PC-9 (cell line): ENCODE measurements at regions not wholly inside any gene's neighbourhood (a gene's known extent, or its start where the extent isn't known, plus 50 kb on each side); places are given as distances from the start of the nearest gene placed in this dataset.

Experiments used
- BruUV-seq: library from RNA; stranded (reverse); fragments of 400-500 nt; replicated peaks from 2 replicates; lab custom pipeline; 2021; lab: Mats Ljungman, UMichigan
- CTCF ChIA-PET: fragments of 300-600 bp; sonication (Branson Sonifier 250); formaldehyde crosslinking; loops from one replicate; lab custom pipeline; 2022; ENCODE audit warnings: antibody characterized with exemption; lab: Charles Lee
- POLR2A ChIA-PET: fragments of 300-600 bp; sonication (Branson Sonifier 250); formaldehyde crosslinking; loops from one replicate; lab custom pipeline; 2022; ENCODE audit warnings: antibody characterized with exemption; ENCODE audit not compliant: unreplicated experiment; lab: Charles Lee
- DNase-seq, 2 experiments: peaks; one replicate each; pipeline versions ENCODE4 v3.0.0 to v3.0.0-alpha.2; 2015 to 2022; ENCODE audit warnings: mixed read lengths in 1 of 2
- H2AFZ ChIP-seq: fragments of 200-600 bp; sonication (generic); 2 replicates; pipeline ENCODE4 v1.8.1; 2017; ENCODE audit warnings: antibody characterized with exemption
- H3F3A ChIP-seq: fragments of 200-600 bp; sonication (generic); 2 replicates; pipeline ENCODE4 v1.8.1; 2017; ENCODE audit warnings: antibody characterized with exemption, mild to moderate bottlenecking, low read depth; ENCODE audit not compliant: insufficient read depth
- H3K27ac ChIP-seq: fragments of 200-600 bp; sonication (generic); 2 replicates; pipeline ENCODE4 v1.6.1; 2016; ENCODE audit warnings: mixed run types
- H3K27me3 ChIP-seq: fragments of 200-600 bp; sonication (generic); 2 replicates; pipeline ENCODE4 v1.6.1; 2016; ENCODE audit warnings: low read depth, mixed run types; ENCODE audit not compliant: insufficient read depth
- H3K36me3 ChIP-seq: fragments of 200-600 bp; sonication (generic); 2 replicates; pipeline ENCODE4 v1.6.1; 2016; ENCODE audit warnings: low read depth, mixed run types
- H3K4me1 ChIP-seq: fragments of 200-600 bp; sonication (generic); replicated peaks from 2 replicates; pipeline ENCODE4 v1.6.1; 2016; ENCODE audit warnings: mixed run types; ENCODE audit not compliant: insufficient read depth
- H3K4me2 ChIP-seq: fragments of 200-600 bp; sonication (generic); 2 replicates; pipeline ENCODE4 v1.6.1; 2017; ENCODE audit warnings: mixed run types
- H3K4me3 ChIP-seq: fragments of 200-600 bp; sonication (generic); 2 replicates; pipeline ENCODE4 v1.6.1; 2016; ENCODE audit warnings: mixed run types
- H3K79me2 ChIP-seq: fragments of 200-600 bp; sonication (generic); 2 replicates; pipeline ENCODE4 v1.6.1; 2017; ENCODE audit warnings: low read depth, mixed run types
- H3K9me2 ChIP-seq: fragments of 200-600 bp; sonication (generic); 2 replicates; pipeline ENCODE4 v1.8.1; 2017; ENCODE audit warnings: mild to moderate bottlenecking; ENCODE audit not compliant: insufficient read depth
- H3K9me3 ChIP-seq: fragments of 200-600 bp; sonication (generic); 2 replicates; pipeline ENCODE4 v1.8.1; 2016; ENCODE audit warnings: low read depth; ENCODE audit not compliant: insufficient read depth
- H4K20me1 ChIP-seq: fragments of 200-600 bp; sonication (generic); 2 replicates; pipeline ENCODE4 v1.8.1; 2017; ENCODE audit not compliant: insufficient read depth
- EZH2 ChIP-seq: fragments of 200-600 bp; sonication (generic); IDR thresholded peaks from 2 replicates; pipeline ENCODE4 v1.8.0; 2017; ENCODE audit warnings: antibody characterized with exemption, low read depth
- intact Hi-C: fragments of 100-400 bp; cut with micrococcal nuclease; formaldehyde crosslinking; loops from one replicate; pipeline ENCODE4 v1.10.0; 2022; ENCODE audit not compliant: unreplicated experiment
- TF ChIP-seq, protein P1 (sequence below): fragments of 200-600 bp; sonication (generic); conservative IDR thresholded peaks from 2 replicates; pipeline ENCODE4 v1.6.1; 2017; ENCODE audit warnings: mixed run types, antibody characterized with exemption, mild to moderate bottlenecking, moderate library complexity

DNA sequence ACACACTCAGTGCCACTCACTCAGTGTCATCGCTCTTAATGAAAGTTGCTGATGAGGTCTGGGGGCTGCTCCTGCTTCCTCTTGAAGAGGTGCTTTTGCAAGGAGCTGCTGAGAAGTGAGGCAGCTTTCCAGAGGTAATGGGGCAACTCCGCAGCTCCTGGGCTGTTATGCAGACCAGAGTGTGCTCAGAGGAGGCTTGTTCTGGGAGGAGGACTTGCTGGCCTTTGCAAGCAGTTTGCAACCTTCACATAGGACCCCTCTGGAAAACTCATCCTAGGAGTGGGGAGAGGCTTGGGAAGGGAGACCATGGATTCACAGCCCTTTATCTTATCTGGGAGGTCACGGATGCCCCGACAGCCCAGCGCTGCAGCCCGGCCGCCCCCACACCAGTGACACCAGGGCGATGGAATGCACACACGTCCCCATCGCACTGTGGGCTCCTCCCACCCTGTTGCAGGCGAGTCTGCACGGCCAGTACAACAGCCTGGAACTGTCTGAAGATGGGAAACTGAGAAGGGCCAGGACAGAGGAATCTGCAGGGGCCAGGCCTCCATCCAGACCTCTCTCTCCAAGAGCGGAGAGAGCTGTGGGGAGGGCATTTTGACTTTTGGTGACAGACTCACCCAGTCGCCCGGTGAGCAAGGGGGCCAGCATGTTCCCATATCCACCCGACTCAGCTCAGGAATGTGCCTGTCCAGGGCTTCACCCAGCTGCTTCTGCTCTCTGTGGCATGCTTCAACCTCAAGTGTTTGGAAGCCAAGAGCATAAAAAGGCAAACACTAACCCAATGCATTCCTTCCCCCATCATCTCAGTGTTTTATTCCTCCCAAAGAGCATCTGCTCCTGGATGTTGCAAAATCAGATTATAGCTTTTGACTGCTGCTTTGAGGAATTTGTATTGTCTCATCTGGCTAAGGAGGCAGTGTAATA lies 78.6 kb upstream of the ZNF469 start:
- H3K4me3 ChIP-seq = no peak overlapping the region
- H3K9me3 ChIP-seq = no peaks in the 10 kb centered on the region
- H3K36me3 ChIP-seq = no peaks in the 10 kb centered on the region
- no peaks in the 10 kb centered on the region for H4K20me1 ChIP-seq
- H3F3A ChIP-seq = peaks cover 12% of the 10 kb centered on the region; the same call in 1 of the 2 replicates
- no peaks in the 10 kb centered on the region for H3K27me3 ChIP-seq
- no peak overlapping the region for H3K27ac ChIP-seq
- no peaks in the 10 kb centered on the region for H3K79me2 ChIP-seq
- H3K4me2 ChIP-seq = peak overlapping the region; percentile 35
- no peaks in the 10 kb centered on the region for H3K9me2 ChIP-seq
- peak; percentile 49 to 73 for DNase-seq
- no peak overlapping the region for H2AFZ ChIP-seq
- no peak for TF ChIP-seq EZH2
- TF ChIP-seq, protein P1, sequence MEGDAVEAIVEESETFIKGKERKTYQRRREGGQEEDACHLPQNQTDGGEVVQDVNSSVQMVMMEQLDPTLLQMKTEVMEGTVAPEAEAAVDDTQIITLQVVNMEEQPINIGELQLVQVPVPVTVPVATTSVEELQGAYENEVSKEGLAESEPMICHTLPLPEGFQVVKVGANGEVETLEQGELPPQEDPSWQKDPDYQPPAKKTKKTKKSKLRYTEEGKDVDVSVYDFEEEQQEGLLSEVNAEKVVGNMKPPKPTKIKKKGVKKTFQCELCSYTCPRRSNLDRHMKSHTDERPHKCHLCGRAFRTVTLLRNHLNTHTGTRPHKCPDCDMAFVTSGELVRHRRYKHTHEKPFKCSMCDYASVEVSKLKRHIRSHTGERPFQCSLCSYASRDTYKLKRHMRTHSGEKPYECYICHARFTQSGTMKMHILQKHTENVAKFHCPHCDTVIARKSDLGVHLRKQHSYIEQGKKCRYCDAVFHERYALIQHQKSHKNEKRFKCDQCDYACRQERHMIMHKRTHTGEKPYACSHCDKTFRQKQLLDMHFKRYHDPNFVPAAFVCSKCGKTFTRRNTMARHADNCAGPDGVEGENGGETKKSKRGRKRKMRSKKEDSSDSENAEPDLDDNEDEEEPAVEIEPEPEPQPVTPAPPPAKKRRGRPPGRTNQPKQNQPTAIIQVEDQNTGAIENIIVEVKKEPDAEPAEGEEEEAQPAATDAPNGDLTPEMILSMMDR = no peak
- no TSS peak for BruUV-seq
- POLR2A ChIA-PET = no interaction called here
- CTCF ChIA-PET = no interaction called here
- H3K4me1 ChIP-seq = peaks cover 21% of the 10 kb centered on the region
- intact Hi-C loops = loop anchor here (1.0 to 2.0 kb wide), 2 partner anchors 29 to 40 kb away; no protein-coding TSS in a partner anchor

DNA sequence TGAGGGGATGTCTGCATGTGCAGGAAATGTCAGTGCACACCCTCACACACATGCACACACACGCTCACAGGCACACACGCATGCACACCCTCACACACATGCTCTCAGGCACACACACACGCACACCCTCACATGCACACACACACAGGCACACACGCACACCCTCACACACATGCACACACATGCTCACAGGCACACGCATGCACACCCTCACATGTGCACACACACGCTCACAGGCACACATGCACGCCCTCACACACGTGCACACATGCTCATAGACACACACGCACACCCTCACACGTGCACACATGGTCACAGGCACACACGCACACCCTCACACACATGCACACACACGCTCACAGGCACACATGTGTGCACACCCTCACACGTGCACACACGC lies 77.6 kb upstream of the ZNF469 start:
- Histone ChIP-seq H3K4me2 (no peak overlapping the region), H3K36me3 (no peaks in the 10 kb centered on the region), H3K4me3 (no peak overlapping the region), H3K4me1 (peaks cover 21% of the 10 kb centered on the region), H3F3A (peaks cover 12% of the 10 kb centered on the region; the same call in 1 of the 2 replicates), H3K27ac (no peak overlapping the region), H3K9me3 (no peaks in the 10 kb centered on the region), H2AFZ (no peak overlapping the region), H3K79me2 (no peaks in the 10 kb centered on the region), H4K20me1 (no peaks in the 10 kb centered on the region), H3K9me2 (no peaks in the 10 kb centered on the region), H3K27me3 (no peaks in the 10 kb centered on the region)
- no TSS peak for BruUV-seq
- no peak for TF ChIP-seq EZH2
- TF ChIP-seq, protein P1 = no peak
- ChIA-PET CTCF (no interaction called here), POLR2A (no interaction called here)
- intact Hi-C loops = loop anchor here (2.0 kb wide), 1 partner anchor 28 kb away; no protein-coding TSS in a partner anchor
- DNase-seq = no peak

DNA sequence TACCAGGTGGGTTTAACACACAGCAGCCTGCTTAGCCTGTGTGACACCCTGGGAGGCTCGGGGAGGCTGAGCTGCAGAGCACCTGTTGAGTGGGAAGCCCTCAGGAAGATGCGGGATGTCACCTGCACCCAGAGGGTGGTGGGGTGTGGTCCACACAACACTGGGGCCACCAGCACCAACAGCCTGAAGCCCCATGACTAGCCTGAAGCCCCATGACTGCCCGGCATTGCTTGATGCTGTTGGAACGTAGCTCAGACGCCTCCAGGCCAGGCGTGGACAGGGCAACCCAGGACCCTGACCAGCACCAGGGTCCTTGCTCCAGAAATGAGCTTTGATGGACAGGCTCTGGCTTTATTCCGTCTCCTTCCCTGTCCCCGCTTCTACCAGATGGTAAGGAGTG lies 76.3 kb upstream of the ZNF469 start:
- ChIA-PET CTCF (no interaction called here), POLR2A (no interaction called here)
- no peak for DNase-seq
- no peaks in the 10 kb centered on the region for H3K9me2 ChIP-seq
- intact Hi-C loops = loop anchor here (2.0 kb wide), 1 partner anchor 72 kb away; no protein-coding TSS in a partner anchor
- H3K27me3 ChIP-seq = no peaks in the 10 kb centered on the region
- no peak overlapping the region for H3K27ac ChIP-seq
- peaks cover 21% of the 10 kb centered on the region for H3K4me1 ChIP-seq
- TF ChIP-seq EZH2 = no peak
- TF ChIP-seq, protein P1 = no peak
- H3K79me2 ChIP-seq = no peaks in the 10 kb centered on the region
- H3K4me2 ChIP-seq = no peak overlapping the region
- BruUV-seq = no TSS peak
- H3K9me3 ChIP-seq = no peaks in the 10 kb centered on the region
- H2AFZ ChIP-seq = no peak overlapping the region
- no peak overlapping the region for H3K4me3 ChIP-seq
- H4K20me1 ChIP-seq = no peaks in the 10 kb centered on the region
- peaks cover 12% of the 10 kb centered on the region; the same call in 1 of the 2 replicates for H3F3A ChIP-seq
- no peaks in the 10 kb centered on the region for H3K36me3 ChIP-seq
